Tibial artery (tissue), 4 donors: ENCODE measurements at regions not wholly inside any gene's neighbourhood (a gene's known extent, or its start where the extent isn't known, plus 50 kb on each side); places are given as distances from the start of the nearest gene placed in this dataset.

Experiments
- DNase-seq, 2 donors: peaks; one replicate each; pipeline ENCODE4 v3.0.0-alpha.2; 2019
- H3K27ac ChIP-seq, 2 donors: fragments of 200-600 bp; sonication (generic) in 1 of 2; 1 replicate in 1 of 2; 2 replicates in 1 of 2; pipeline ENCODE4 v1.5.1; 2018 to 2019; ENCODE audit warnings: mild to moderate bottlenecking in 1 of 2
- H3K27me3 ChIP-seq, 2 donors: fragments of 200-600 bp; sonication (generic) in 1 of 2; one replicate each; pipeline versions ENCODE4 v1.5.1 to v1.6.0; 2016 to 2019
- H3K36me3 ChIP-seq, 3 donors: fragments of 200-600 bp; sonication (generic) in 2 of 3; one replicate each; pipeline ENCODE4 v1.5.1; 2016 to 2019; ENCODE audit warnings: mild to moderate bottlenecking in 2 of 3
- H3K4me1 ChIP-seq, 4 donors: fragments of 200-600 bp; sonication (generic) in 2 of 4; 1 replicate in 3 of 4; 2 replicates in 1 of 4; pipeline ENCODE4 v1.5.1; 2016 to 2019
- H3K4me3 ChIP-seq, 2 donors: fragments of 200-600 bp; sonication (generic) in 1 of 2; 1 replicate in 1 of 2; 2 replicates in 1 of 2; pipeline ENCODE4 v1.5.1; 2018 to 2019; ENCODE audit warnings: mild to moderate bottlenecking in 2 of 2
- H3K9me3 ChIP-seq, 3 donors: fragments of 200-600 bp; sonication (generic) in 1 of 3; one replicate each; pipeline ENCODE4 v1.5.1; 2016 to 2019
- intact Hi-C: fragments of 100-400 bp; cut with DNase I; formaldehyde crosslinking; loops from one replicate; pipeline ENCODE4 v1.15.0; 2023; ENCODE audit warnings: low total_unique reads
- TF ChIP-seq, protein P1 (sequence below), 2 experiments: fragments of 200-600 bp in 1 of 2; fragments of 450-650 bp in 1 of 2; IDR thresholded peaks; one replicate each; pipeline ENCODE4 v1.5.1; 2017 to 2019; ENCODE audit warnings: antibody characterized with exemption in 2 of 2, mild to moderate bottlenecking in 1 of 2, moderate library complexity in 1 of 2

DNA sequence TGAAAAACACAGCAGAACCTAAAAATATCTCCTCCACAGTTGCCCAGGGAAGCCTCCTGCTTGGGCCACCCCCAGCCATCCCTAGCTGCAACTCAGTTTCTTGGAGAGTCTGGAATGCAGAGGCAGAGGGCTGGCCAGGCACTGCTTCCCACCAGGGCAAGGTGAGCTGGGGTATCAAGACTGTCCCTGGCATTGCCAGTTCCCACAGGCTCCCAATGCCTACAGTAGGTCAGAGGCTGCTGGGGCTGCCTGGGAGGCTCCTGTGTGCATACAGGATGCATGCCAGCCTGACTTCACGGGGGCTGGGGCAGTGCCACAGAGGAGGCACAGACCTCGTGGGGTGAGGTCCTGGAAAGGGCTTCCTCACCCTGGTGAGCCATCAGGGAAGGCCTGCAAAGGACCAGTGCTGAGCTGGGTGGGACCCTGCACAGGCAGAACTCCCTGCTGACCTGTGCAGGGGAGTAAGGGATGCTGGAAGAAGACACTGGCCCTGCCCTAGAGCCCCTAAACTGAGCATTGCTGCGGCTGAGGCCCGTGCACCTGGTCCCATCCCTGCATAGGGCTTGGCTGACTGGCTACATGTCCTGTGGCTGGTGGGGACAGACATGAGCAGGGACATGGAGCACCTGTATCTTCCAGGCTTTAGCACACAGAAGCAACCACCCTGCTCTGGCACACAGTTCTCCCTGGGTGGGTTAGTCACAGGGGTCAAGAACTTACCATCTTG is 121.9 kb upstream of the RET start:
- Histone ChIP-seq H3K9me3 (no peaks in the 10 kb centered on the region), H3K4me3 (no peak overlapping the region), H3K36me3 (no peaks in the 10 kb centered on the region), H3K27ac (no peak overlapping the region), H3K27me3 (peaks cover 0 to 22% of the 10 kb centered on the region in 2 donors), H3K4me1 (peaks cover 0 to 7% (median 0%) of the 10 kb centered on the region in 4 donors)
- peak in 1 of 2 donors; percentile 51 for DNase-seq
- TF ChIP-seq, protein P1, sequence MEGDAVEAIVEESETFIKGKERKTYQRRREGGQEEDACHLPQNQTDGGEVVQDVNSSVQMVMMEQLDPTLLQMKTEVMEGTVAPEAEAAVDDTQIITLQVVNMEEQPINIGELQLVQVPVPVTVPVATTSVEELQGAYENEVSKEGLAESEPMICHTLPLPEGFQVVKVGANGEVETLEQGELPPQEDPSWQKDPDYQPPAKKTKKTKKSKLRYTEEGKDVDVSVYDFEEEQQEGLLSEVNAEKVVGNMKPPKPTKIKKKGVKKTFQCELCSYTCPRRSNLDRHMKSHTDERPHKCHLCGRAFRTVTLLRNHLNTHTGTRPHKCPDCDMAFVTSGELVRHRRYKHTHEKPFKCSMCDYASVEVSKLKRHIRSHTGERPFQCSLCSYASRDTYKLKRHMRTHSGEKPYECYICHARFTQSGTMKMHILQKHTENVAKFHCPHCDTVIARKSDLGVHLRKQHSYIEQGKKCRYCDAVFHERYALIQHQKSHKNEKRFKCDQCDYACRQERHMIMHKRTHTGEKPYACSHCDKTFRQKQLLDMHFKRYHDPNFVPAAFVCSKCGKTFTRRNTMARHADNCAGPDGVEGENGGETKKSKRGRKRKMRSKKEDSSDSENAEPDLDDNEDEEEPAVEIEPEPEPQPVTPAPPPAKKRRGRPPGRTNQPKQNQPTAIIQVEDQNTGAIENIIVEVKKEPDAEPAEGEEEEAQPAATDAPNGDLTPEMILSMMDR (IDR thresholded peaks at IDR 0.05): no peak
- intact Hi-C loops: no loop called here

- Histone ChIP-seq H3K4me3 (no peak overlapping the region), H3K36me3 (no peaks in the 10 kb centered on the region), H3K9me3 (no peaks in the 10 kb centered on the region), H3K27me3 (peaks cover 0 to 22% of the 10 kb centered on the region in 2 donors), H3K4me1 (peaks cover 0 to 7% (median 0%) of the 10 kb centered on the region in 4 donors), H3K27ac (no peak overlapping the region)
- peak in 1 of 2 donors; percentile 32 for DNase-seq
- intact Hi-C loops: no loop called here
- TF ChIP-seq, protein P1 (IDR thresholded peaks at IDR 0.05): no peak
Observed at GRCh38 chr10:42955493-42955889, 121.4 kb upstream of the RET start.

DNA sequence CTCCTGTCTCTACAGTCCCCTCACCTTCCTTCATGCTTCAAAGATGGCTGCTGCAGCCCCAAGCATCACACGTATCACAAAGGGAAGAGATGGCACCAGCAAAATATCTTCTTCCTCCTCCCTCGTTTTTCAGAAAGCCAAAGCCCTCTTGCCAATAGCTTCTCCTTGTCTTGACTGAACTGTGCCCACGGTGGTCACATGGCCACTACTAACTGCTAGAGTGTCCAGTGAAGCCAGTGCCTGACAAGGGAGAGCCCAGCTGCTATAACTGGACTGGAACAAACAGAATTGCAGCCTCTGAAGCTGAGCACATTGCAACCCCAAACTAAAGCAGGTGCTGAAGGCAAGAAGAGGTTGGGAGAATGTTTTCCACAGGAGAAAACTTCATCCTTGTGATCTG is 120.8 kb upstream of the RET start:
- no peak overlapping the region for H3K27ac ChIP-seq
- TF ChIP-seq, protein P1 (IDR thresholded peaks at IDR 0.05): no peak
- peaks cover 0 to 22% of the 10 kb centered on the region in 2 donors for H3K27me3 ChIP-seq
- intact Hi-C loops: no loop called here
- no peaks in the 10 kb centered on the region for H3K9me3 ChIP-seq
- no peaks in the 10 kb centered on the region for H3K36me3 ChIP-seq
- H3K4me3 ChIP-seq: no peak overlapping the region
- peaks cover 0 to 7% (median 0%) of the 10 kb centered on the region in 4 donors for H3K4me1 ChIP-seq
- DNase-seq: no peak

DNA sequence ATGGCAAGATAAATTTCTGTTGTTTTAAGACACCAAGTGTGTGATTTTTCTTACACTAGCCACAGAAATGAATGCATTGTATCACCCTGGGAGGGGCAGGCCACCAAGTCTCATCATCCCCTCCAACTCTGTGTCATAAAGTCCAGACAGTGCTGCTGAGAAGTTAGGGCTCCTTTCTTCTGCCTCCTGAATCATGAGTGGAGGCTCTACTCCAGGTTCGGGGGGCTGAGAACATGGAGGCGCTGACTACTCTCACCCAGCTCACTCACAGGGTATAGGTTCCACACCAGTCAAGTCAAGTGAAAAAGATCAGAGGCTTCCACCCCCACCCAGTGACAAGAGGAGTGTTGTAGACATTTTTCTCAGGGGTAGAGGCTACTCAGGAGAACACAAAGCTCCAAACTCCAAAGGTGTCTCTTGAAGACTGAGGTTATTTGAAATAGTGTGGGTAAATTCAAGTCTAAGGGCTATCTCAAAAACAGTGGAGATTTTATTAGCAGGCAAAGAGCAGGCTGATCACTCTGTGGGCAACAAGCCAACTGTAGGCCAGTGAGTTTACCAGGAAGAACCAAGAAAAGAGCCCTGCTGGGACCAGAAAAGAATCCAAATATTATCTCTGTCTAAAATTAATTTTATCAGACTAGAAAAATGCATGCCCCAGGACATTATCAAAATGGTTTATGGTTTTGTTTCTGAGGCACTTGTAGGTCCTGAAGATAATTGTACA is 118.6 kb upstream of the RET start:
- TF ChIP-seq, protein P1 (IDR thresholded peaks at IDR 0.05): no peak
- peaks cover 0 to 2% of the 10 kb centered on the region in 2 donors for H3K27me3 ChIP-seq
- H3K4me3 ChIP-seq: no peak overlapping the region
- no peaks in the 10 kb centered on the region for H3K36me3 ChIP-seq
- no peaks in the 10 kb centered on the region for H3K4me1 ChIP-seq
- H3K27ac ChIP-seq: no peak overlapping the region
- H3K9me3 ChIP-seq: no peaks in the 10 kb centered on the region
- intact Hi-C loops: no loop called here
- DNase-seq: no peak

DNA sequence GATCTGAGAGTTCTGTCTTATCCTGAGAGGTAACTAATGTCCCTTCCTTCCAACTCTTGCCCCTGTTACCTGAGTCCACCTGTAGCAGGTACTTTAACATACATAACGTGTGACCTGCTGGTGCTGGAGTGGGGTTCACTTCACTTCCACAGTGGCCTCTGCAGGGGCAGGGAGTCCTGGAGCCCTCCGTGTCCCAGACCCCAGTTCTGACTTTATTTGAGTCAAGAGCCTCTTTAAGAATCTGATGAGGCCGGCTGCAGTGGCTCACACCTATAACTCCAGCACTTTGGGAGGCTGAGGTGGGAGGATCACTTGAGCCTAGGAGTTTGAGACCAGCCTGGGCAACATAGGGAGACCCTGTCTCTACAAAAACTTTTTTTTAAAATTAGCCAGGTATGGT is 117.0 kb upstream of the RET start:
- H3K27me3 ChIP-seq: no peaks in the 10 kb centered on the region
- no peaks in the 10 kb centered on the region for H3K4me1 ChIP-seq
- H3K4me3 ChIP-seq: no peak overlapping the region
- H3K27ac ChIP-seq: no peak overlapping the region
- H3K9me3 ChIP-seq: no peaks in the 10 kb centered on the region
- TF ChIP-seq, protein P1 (IDR thresholded peaks at IDR 0.05): no peak
- no peaks in the 10 kb centered on the region for H3K36me3 ChIP-seq
- intact Hi-C loops: no loop called here
- DNase-seq: no peak
